Astrocyte (in vitro differentiated cells and primary cell): ENCODE measurements at regions not wholly inside any gene's neighbourhood (a gene's known extent, or its start where the extent isn't known, plus 50 kb on each side); places are given as distances from the start of the nearest gene placed in this dataset.

Source experiments
- DNase-seq: peaks from one replicate; pipeline ENCODE4 v3.0.0-alpha.2; 2010; ENCODE audit warnings: low read depth
- FAIRE-seq: peaks from 2 replicates; lab custom pipeline; 2011; peaks lifted over from hg19 to GRCh38; lab: Jason Lieb, UNC
- H2AFZ ChIP-seq: 2 replicates; pipeline ENCODE4 v1.6.0; 2012; ENCODE audit warnings: low read depth, low read length, inconsistent platforms
- H3K27ac ChIP-seq: 2 replicates; pipeline ENCODE4 v1.5.1; 2011; ENCODE audit warnings: low read depth, low read length, inconsistent platforms
- H3K27me3 ChIP-seq: 2 replicates; pipeline ENCODE4 v1.6.0; 2011; ENCODE audit warnings: low read length, inconsistent platforms; ENCODE audit not compliant: insufficient read depth
- H3K36me3 ChIP-seq: 2 replicates; pipeline ENCODE4 v1.5.1; 2011; ENCODE audit warnings: low read length, inconsistent platforms; ENCODE audit not compliant: insufficient read depth
- H3K4me1 ChIP-seq: 2 replicates; pipeline ENCODE4 v1.5.1; 2011; ENCODE audit warnings: low read length, inconsistent platforms; ENCODE audit not compliant: insufficient read depth
- H3K4me2 ChIP-seq: 2 replicates; pipeline ENCODE4 v1.6.0; 2012; ENCODE audit warnings: low read length, inconsistent platforms
- H3K4me3 ChIP-seq: 2 replicates; pipeline ENCODE4 v1.5.1; 2011; ENCODE audit warnings: low read depth, mild to moderate bottlenecking, low read length, inconsistent platforms; ENCODE audit not compliant: insufficient read depth
- H3K79me2 ChIP-seq: 2 replicates; pipeline ENCODE4 v1.6.0; 2012; ENCODE audit warnings: mild to moderate bottlenecking, low read length, inconsistent platforms; ENCODE audit not compliant: insufficient read depth
- H3K9ac ChIP-seq: 2 replicates; pipeline ENCODE4 v1.6.0; 2012; ENCODE audit warnings: mild to moderate bottlenecking, low read length, inconsistent platforms
- H3K9me3 ChIP-seq: 2 replicates; pipeline ENCODE4 v1.5.1; 2012; ENCODE audit warnings: low read depth, mild to moderate bottlenecking, low read length, inconsistent platforms; ENCODE audit not compliant: insufficient read depth
- H4K20me1 ChIP-seq: 2 replicates; pipeline ENCODE4 v1.6.0; 2012; ENCODE audit warnings: low read length, inconsistent platforms; ENCODE audit not compliant: insufficient read depth
- H3K27ac Mint-ChIP-seq: one replicate; pipeline ENCODE4 v1.8.0; 2021; ENCODE audit warnings: mild to moderate bottlenecking, mixed read lengths; ENCODE audit not compliant: unreplicated experiment
- H3K27me3 Mint-ChIP-seq: one replicate; pipeline ENCODE4 v1.8.0; 2021; ENCODE audit warnings: low read depth, mixed read lengths; ENCODE audit not compliant: unreplicated experiment
- H3K36me3 Mint-ChIP-seq: one replicate; pipeline ENCODE4 v1.8.0; 2021; ENCODE audit warnings: low read depth, mixed read lengths; ENCODE audit not compliant: unreplicated experiment
- H3K4me1 Mint-ChIP-seq: one replicate; pipeline ENCODE4 v1.8.0; 2021; ENCODE audit warnings: low read depth, mixed read lengths; ENCODE audit not compliant: unreplicated experiment
- H3K4me3 Mint-ChIP-seq: one replicate; pipeline ENCODE4 v1.8.0; 2021; ENCODE audit warnings: mild to moderate bottlenecking, moderate library complexity, mixed read lengths; ENCODE audit not compliant: unreplicated experiment
- H3K9me3 Mint-ChIP-seq: one replicate; pipeline ENCODE4 v1.8.0; 2021; ENCODE audit warnings: mild to moderate bottlenecking, mixed read lengths; ENCODE audit not compliant: unreplicated experiment
- CTCF ChIP-seq: IDR thresholded peaks from 2 replicates; pipeline ENCODE4 v1.5.1; 2011; ENCODE audit warnings: low read depth, mild to moderate bottlenecking, inconsistent platforms, low read length, moderate library complexity; ENCODE audit not compliant: insufficient read depth
- EZH2 ChIP-seq: IDR thresholded peaks from 2 replicates; pipeline ENCODE4 v1.6.1; 2012; ENCODE audit warnings: mild to moderate bottlenecking, low read length, inconsistent platforms; ENCODE audit not compliant: insufficient read depth

DNA sequence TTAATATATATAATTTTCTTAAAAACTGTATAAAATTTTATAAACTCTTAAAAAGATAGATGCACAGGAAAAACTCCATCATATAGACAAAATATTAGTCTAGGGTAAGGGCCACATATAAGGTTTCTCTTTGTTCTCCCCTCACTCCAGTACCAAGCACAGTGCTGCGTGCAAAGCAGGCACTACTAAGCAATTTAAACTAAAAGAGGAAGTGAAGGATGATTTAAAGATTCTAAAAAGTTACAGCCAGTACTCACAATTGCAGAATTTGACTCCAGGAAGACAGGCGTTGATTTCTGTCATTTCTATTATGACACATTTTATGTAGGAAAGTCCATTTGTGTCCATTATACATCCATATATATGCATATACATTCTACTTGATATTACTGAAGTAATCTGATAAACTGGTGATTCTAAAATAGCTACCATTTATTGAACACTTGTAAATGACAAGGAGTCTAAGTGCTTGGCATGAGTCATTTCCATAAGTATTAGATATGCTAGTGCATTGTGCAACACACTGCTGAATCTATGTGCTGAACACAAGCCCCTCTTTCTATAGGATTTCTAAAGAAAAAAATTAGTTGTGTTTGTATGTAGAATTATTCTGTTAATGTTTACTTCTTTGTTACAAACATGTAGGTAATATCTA, 785.5 kb upstream of the ARRDC4 start:
- no peak for TF ChIP-seq CTCF
- no peak for TF ChIP-seq EZH2
- no peak overlapping the region for H3K27ac ChIP-seq
- H3K4me2 ChIP-seq = no peak overlapping the region
- H4K20me1 ChIP-seq = no peaks in the 10 kb centered on the region
- H3K4me3 ChIP-seq = no peak overlapping the region
- H3K36me3 Mint-ChIP-seq = no peaks in the 10 kb centered on the region
- H3K36me3 ChIP-seq = no peaks in the 10 kb centered on the region
- no peak for FAIRE-seq
- no peaks in the 10 kb centered on the region for H3K27me3 ChIP-seq
- H3K9ac ChIP-seq = no peak overlapping the region
- no peak overlapping the region for H3K4me3 Mint-ChIP-seq
- no peak overlapping the region for H2AFZ ChIP-seq
- H3K9me3 ChIP-seq = peaks cover 3% of the 10 kb centered on the region
- no peaks in the 10 kb centered on the region for H3K4me1 ChIP-seq
- H3K79me2 ChIP-seq = no peaks in the 10 kb centered on the region
- DNase-seq = no peak
- H3K4me1 Mint-ChIP-seq = peaks cover 10% of the 10 kb centered on the region
- H3K27ac Mint-ChIP-seq = no peak overlapping the region
- H3K9me3 Mint-ChIP-seq = no peaks in the 10 kb centered on the region
- peaks cover 3% of the 10 kb centered on the region for H3K27me3 Mint-ChIP-seq

DNA sequence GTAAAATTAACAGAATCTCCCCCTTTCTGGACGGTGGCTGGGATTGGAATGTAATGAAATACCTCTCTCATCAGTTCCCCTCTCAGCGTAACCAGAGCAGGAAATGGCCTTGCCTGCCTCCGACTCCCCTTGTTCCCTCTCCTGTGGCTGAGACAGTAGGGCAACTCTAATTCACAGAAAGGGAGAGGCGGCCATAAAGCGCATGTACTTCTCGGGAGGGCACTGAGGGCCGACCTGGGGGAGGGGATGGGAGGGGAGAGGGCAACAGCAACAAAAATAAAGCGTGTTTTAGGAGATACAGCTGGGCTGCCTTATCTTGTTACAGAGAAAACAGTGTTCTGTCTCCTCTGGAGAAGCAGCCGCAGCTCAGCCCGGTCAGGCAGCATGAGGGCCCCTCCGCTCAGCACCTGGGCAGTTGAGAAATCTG, 783.3 kb upstream of the ARRDC4 start:
- Mint-ChIP-seq H3K27ac (peak overlapping the region; percentile 85), H3K4me1 (peaks cover 10% of the 10 kb centered on the region), H3K9me3 (no peaks in the 10 kb centered on the region), H3K27me3 (no peaks in the 10 kb centered on the region), H3K36me3 (no peaks in the 10 kb centered on the region), H3K4me3 (no peak overlapping the region)
- H4K20me1 ChIP-seq = no peaks in the 10 kb centered on the region
- H3K27ac ChIP-seq = no peak overlapping the region
- H2AFZ ChIP-seq = peak overlapping the region; percentile 34
- FAIRE-seq (no peak), DNase-seq (no peak)
- no peaks in the 10 kb centered on the region for H3K27me3 ChIP-seq
- no peaks in the 10 kb centered on the region for H3K79me2 ChIP-seq
- no peaks in the 10 kb centered on the region for H3K4me1 ChIP-seq
- peak overlapping the region; percentile 15 for H3K4me2 ChIP-seq
- H3K4me3 ChIP-seq = no peak overlapping the region
- H3K9ac ChIP-seq = no peak overlapping the region
- H3K36me3 ChIP-seq = no peaks in the 10 kb centered on the region
- no peak for TF ChIP-seq EZH2
- TF ChIP-seq CTCF = no peak
- peaks cover 3% of the 10 kb centered on the region for H3K9me3 ChIP-seq

- H3K4me1 ChIP-seq = no peaks in the 10 kb centered on the region
- TF ChIP-seq CTCF (no peak), EZH2 (no peak)
- H3K9me3 Mint-ChIP-seq = no peaks in the 10 kb centered on the region
- H3K4me3 Mint-ChIP-seq = no peak overlapping the region
- no peaks in the 10 kb centered on the region for H3K36me3 Mint-ChIP-seq
- no peaks in the 10 kb centered on the region for H3K79me2 ChIP-seq
- H3K27ac ChIP-seq = no peak overlapping the region
- FAIRE-seq (no peak), DNase-seq (no peak)
- no peak overlapping the region for H3K4me2 ChIP-seq
- H4K20me1 ChIP-seq = no peaks in the 10 kb centered on the region
- no peak overlapping the region for H2AFZ ChIP-seq
- H3K4me3 ChIP-seq = no peak overlapping the region
- H3K27me3 Mint-ChIP-seq = peaks cover 7% of the 10 kb centered on the region
- H3K27ac Mint-ChIP-seq = no peak overlapping the region
- H3K27me3 ChIP-seq = no peaks in the 10 kb centered on the region
- H3K36me3 ChIP-seq = no peaks in the 10 kb centered on the region
- H3K9me3 ChIP-seq = peaks cover 3% of the 10 kb centered on the region
- peaks cover 3% of the 10 kb centered on the region for H3K4me1 Mint-ChIP-seq
- no peak overlapping the region for H3K9ac ChIP-seq
These were observed 777.9 kb upstream of the ARRDC4 start for GRCh38 chr15:97182581-97182980.
